GM10266 (cell line): ENCODE measurements at regions not wholly inside any gene's neighbourhood (a gene's known extent, or its start where the extent isn't known, plus 50 kb on each side); places are given as distances from the start of the nearest gene placed in this dataset.

Experiments used
- DNase-seq: peaks from one replicate; pipeline ENCODE4 v3.0.0; 2012; ENCODE audit errors: extremely low spot score
- TF ChIP-seq, protein P1 (sequence below): IDR thresholded peaks from 2 replicates; pipeline ENCODE4 v1.5.1; 2012; ENCODE audit warnings: mild to moderate bottlenecking, low read depth; ENCODE audit not compliant: control insufficient read depth, insufficient read depth; ENCODE audit errors: missing control alignments

- TF ChIP-seq, protein P1, sequence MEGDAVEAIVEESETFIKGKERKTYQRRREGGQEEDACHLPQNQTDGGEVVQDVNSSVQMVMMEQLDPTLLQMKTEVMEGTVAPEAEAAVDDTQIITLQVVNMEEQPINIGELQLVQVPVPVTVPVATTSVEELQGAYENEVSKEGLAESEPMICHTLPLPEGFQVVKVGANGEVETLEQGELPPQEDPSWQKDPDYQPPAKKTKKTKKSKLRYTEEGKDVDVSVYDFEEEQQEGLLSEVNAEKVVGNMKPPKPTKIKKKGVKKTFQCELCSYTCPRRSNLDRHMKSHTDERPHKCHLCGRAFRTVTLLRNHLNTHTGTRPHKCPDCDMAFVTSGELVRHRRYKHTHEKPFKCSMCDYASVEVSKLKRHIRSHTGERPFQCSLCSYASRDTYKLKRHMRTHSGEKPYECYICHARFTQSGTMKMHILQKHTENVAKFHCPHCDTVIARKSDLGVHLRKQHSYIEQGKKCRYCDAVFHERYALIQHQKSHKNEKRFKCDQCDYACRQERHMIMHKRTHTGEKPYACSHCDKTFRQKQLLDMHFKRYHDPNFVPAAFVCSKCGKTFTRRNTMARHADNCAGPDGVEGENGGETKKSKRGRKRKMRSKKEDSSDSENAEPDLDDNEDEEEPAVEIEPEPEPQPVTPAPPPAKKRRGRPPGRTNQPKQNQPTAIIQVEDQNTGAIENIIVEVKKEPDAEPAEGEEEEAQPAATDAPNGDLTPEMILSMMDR = no peak
- DNase-seq = no peak
Observed at GRCh38 chr1:218205721-218206120, 79.4 kb upstream of the RRP15 start.

GRCh38 chr1:218207194-218207593 lies 77.9 kb upstream of the RRP15 start:
- TF ChIP-seq, protein P1 = no peak
- DNase-seq = no peak

- DNase-seq = no peak
- TF ChIP-seq, protein P1 = no peak
Observed at GRCh38 chr1:218209351-218209861, 75.7 kb upstream of the RRP15 start.

DNA sequence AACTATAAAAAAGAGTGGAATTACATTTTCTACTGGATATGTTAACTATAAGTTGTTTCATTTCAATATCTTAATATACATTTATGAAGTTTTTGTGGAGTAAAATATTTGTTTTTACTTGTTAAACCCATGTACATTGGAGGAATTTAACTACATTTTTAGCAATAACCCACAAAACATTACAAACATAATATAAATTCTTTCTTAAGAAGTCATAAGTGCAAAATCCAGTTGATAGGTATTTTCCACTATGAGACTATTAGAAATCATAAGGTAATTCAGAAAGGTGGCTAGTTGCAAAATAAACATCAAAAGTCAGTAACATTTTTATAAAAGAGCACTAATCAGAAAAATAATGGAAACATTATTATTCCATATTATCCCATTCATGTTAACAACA lies 73.9 kb upstream of the RRP15 start:
- TF ChIP-seq, protein P1 = no peak
- DNase-seq = no peak

DNA sequence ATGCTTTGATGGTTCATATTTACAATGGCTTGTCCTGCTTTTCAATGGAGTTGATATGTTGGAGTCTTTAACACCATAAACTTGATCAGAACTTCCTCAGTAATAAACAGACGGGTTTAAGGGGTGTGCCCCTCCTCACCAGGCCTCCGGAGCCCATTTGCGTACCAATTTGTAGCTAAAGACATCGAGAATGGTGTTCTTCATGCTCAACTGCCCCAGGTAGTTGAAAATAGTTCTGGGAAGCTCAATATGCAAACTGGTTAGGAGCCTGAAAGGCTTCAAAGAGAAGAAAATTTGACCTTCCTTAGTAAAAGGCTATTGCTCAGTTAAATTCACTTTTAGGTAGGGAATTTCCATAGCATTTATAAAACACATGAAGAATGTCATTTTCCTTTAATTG lies 68.1 kb upstream of the RRP15 start:
- no peak for DNase-seq
- TF ChIP-seq, protein P1 = no peak

- TF ChIP-seq, protein P1 = no peak
- no peak for DNase-seq
Observed at GRCh38 chr1:218219460-218219859, 65.6 kb upstream of the RRP15 start.

DNA sequence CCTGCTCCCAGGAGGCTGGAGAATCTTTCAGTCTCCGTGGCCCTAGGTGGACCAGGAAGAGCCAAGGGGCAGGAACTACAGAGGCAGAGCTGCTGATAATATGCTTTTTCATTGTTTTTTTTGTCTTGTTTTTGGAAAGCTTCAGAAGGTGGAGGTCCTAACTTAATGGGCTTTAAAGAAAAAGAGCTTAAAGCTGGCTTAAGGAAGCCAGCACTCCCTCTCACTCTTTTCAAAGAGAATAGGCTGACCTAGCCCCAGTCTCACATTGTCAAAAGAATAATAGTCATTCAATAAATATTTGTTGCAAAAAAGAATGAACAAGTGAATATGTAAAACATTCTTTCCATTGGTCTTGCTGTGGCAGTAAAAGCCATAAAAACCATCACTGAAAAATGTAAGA lies 61.0 kb upstream of the RRP15 start:
- DNase-seq = no peak
- TF ChIP-seq, protein P1 = no peak
